HPDE6-E6E7 (cell line): ENCODE measurements at regions not wholly inside any gene's neighbourhood (a gene's known extent, or its start where the extent isn't known, plus 50 kb on each side); places are given as distances from the start of the nearest gene placed in this dataset.
A peak's percentile ranks its signal among the peaks of the same experiment; 100 is the strongest.
"Not testable (repeated sequence)": the region's sequence is repeated elsewhere in the genome, so short reads cannot be mapped to it uniquely, and the experiment has no call there.

ENCODE experiments used
- DNase-seq: peaks from one replicate; pipeline ENCODE4 v3.0.0; 2011; ENCODE audit warnings: missing footprints; ENCODE audit errors: extremely low spot score

GRCh38 chr2:94576486-94576885 lies 294.7 kb upstream of the TEKT4 start:
- DNase-seq: not testable (repeated sequence)

- peak; percentile 5 for DNase-seq
These were observed 294.1 kb upstream of the TEKT4 start for GRCh38 chr2:94577160-94577559.

GRCh38 chr2:94579221-94579620 lies 292.0 kb upstream of the TEKT4 start:
- not testable (repeated sequence) for DNase-seq

- not testable (repeated sequence) for DNase-seq
These were observed 288.0 kb upstream of the TEKT4 start for GRCh38 chr2:94583081-94583723.

- not testable (repeated sequence) for DNase-seq
These were observed 286.7 kb upstream of the TEKT4 start for GRCh38 chr2:94584569-94584968.

- DNase-seq: peak; percentile 36
These were observed 284.9 kb upstream of the TEKT4 start for GRCh38 chr2:94586032-94586982.

- DNase-seq: not testable (repeated sequence)
These were observed 284.2 kb upstream of the TEKT4 start for GRCh38 chr2:94587042-94587441.

- not testable (repeated sequence) for DNase-seq
These were observed 277.0 kb upstream of the TEKT4 start for GRCh38 chr2:94594019-94594836.

GRCh38 chr2:94595956-94596355 lies 275.3 kb upstream of the TEKT4 start:
- not testable (repeated sequence) for DNase-seq

GRCh38 chr2:94598075-94598713 lies 273.0 kb upstream of the TEKT4 start:
- not testable (repeated sequence) for DNase-seq

GRCh38 chr2:94600929-94601328 lies 270.3 kb upstream of the TEKT4 start:
- not testable (repeated sequence) for DNase-seq

GRCh38 chr2:94602466-94602865 lies 268.8 kb upstream of the TEKT4 start:
- no peak for DNase-seq

- no peak for DNase-seq
These were observed 249.1 kb upstream of the TEKT4 start for GRCh38 chr2:94622113-94622618.

GRCh38 chr2:94628953-94629352 lies 242.3 kb upstream of the TEKT4 start:
- DNase-seq: not testable (repeated sequence)

GRCh38 chr2:94641397-94641796 lies 229.8 kb upstream of the TEKT4 start:
- not testable (repeated sequence) for DNase-seq

GRCh38 chr2:94652131-94652530 lies 219.1 kb upstream of the TEKT4 start:
- not testable (repeated sequence) for DNase-seq

GRCh38 chr2:94669858-94670257 lies 201.4 kb upstream of the TEKT4 start:
- not testable (repeated sequence) for DNase-seq

- not testable (repeated sequence) for DNase-seq
These were observed 177.0 kb upstream of the TEKT4 start for GRCh38 chr2:94694236-94694635.

GRCh38 chr2:94708982-94709381 lies 162.2 kb upstream of the TEKT4 start:
- not testable (repeated sequence) for DNase-seq

- no peak for DNase-seq
These were observed 145.7 kb upstream of the TEKT4 start for GRCh38 chr2:94725543-94725942.

GRCh38 chr2:94735536-94735935 lies 135.7 kb upstream of the TEKT4 start:
- DNase-seq: not testable (repeated sequence)
